ENCODE measurements at regions not wholly inside any gene's neighbourhood (a gene's known extent, or its start where the extent isn't known, plus 50 kb on each side); places are given as distances from the start of the nearest gene placed in this dataset.

DNA sequence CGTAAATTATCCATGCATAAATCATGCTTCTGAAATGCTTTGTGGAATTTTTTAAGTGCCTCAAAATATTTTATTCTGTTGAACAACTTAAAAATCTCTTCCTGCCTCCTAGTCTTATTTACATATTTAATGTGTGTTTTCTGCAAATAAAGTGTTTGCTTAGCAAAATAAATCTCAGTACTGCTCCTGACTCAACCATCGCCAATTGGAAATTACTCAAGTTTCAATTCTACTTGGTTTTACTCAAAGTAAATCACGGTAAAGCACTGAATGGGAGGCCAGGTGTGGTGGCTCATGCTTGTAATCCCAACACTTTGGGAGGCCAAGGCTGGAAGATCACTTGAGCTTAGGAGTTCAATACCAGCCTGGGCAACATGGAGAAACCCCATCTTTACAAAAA is 152.2 kb upstream of the NR5A2 start:
- in situ Hi-C loops (cut with HindIII; ENCODE audit: low pct_unique_long_range_greater_than_20kb, low sequenced_read_pairs) = no loop called here
- TF ChIP-seq, protein P1, sequence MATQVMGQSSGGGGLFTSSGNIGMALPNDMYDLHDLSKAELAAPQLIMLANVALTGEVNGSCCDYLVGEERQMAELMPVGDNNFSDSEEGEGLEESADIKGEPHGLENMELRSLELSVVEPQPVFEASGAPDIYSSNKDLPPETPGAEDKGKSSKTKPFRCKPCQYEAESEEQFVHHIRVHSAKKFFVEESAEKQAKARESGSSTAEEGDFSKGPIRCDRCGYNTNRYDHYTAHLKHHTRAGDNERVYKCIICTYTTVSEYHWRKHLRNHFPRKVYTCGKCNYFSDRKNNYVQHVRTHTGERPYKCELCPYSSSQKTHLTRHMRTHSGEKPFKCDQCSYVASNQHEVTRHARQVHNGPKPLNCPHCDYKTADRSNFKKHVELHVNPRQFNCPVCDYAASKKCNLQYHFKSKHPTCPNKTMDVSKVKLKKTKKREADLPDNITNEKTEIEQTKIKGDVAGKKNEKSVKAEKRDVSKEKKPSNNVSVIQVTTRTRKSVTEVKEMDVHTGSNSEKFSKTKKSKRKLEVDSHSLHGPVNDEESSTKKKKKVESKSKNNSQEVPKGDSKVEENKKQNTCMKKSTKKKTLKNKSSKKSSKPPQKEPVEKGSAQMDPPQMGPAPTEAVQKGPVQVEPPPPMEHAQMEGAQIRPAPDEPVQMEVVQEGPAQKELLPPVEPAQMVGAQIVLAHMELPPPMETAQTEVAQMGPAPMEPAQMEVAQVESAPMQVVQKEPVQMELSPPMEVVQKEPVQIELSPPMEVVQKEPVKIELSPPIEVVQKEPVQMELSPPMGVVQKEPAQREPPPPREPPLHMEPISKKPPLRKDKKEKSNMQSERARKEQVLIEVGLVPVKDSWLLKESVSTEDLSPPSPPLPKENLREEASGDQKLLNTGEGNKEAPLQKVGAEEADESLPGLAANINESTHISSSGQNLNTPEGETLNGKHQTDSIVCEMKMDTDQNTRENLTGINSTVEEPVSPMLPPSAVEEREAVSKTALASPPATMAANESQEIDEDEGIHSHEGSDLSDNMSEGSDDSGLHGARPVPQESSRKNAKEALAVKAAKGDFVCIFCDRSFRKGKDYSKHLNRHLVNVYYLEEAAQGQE (IDR thresholded peaks at IDR 0.05; ENCODE audit: insufficient read depth in 1 of 2, low read depth in 2 of 2, low read length in 1 of 2) = no peak
- TF ChIP-seq, protein P2, sequence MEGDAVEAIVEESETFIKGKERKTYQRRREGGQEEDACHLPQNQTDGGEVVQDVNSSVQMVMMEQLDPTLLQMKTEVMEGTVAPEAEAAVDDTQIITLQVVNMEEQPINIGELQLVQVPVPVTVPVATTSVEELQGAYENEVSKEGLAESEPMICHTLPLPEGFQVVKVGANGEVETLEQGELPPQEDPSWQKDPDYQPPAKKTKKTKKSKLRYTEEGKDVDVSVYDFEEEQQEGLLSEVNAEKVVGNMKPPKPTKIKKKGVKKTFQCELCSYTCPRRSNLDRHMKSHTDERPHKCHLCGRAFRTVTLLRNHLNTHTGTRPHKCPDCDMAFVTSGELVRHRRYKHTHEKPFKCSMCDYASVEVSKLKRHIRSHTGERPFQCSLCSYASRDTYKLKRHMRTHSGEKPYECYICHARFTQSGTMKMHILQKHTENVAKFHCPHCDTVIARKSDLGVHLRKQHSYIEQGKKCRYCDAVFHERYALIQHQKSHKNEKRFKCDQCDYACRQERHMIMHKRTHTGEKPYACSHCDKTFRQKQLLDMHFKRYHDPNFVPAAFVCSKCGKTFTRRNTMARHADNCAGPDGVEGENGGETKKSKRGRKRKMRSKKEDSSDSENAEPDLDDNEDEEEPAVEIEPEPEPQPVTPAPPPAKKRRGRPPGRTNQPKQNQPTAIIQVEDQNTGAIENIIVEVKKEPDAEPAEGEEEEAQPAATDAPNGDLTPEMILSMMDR (IDR thresholded peaks at IDR 0.05) = no peak
- TF ChIP-seq POLR2AphosphoS5 (IDR thresholded peaks at IDR 0.05; ENCODE audit: low read depth, low read length) = no peak
- no peak for TF ChIP-seq TCF7L2 (IDR thresholded peaks at IDR 0.05; ENCODE audit: low read depth, low read length)
- no peak for TF ChIP-seq SIN3A (IDR thresholded peaks at IDR 0.05; ENCODE audit: borderline replicate concordance, insufficient read depth, low read depth, low read length)
- BruUV-seq (replicated peaks) = no TSS peak
- H3K9me3 ChIP-seq (ENCODE audit: control insufficient read depth, insufficient read depth, low read depth, low read length) = no peaks in the 10 kb centered on the region
- no peak for DNase-seq (ENCODE audit: low read depth, low spot score)
- CTCF ChIA-PET = no interaction called here
- H3K4me1 ChIP-seq (ENCODE audit: control insufficient read depth, insufficient read depth, low read length) = no peaks in the 10 kb centered on the region
- H3K36me3 ChIP-seq (ENCODE audit: control insufficient read depth, insufficient read depth, low read length) = no peaks in the 10 kb centered on the region
- no peak overlapping the region for H3K27ac ChIP-seq (ENCODE audit: low read length)
- intact Hi-C loops (cut with micrococcal nuclease; ENCODE audit: unreplicated experiment) = no loop called here
- no peaks in the 10 kb centered on the region for H3K27me3 ChIP-seq (ENCODE audit: control insufficient read depth, insufficient read depth, low read length)
- ATAC-seq = no peak
- POLR2A ChIA-PET = no interaction called here
- H3K4me3 ChIP-seq (ENCODE audit: low read depth in 2 of 2, low read length in 2 of 2) = no peak overlapping the region

DNA sequence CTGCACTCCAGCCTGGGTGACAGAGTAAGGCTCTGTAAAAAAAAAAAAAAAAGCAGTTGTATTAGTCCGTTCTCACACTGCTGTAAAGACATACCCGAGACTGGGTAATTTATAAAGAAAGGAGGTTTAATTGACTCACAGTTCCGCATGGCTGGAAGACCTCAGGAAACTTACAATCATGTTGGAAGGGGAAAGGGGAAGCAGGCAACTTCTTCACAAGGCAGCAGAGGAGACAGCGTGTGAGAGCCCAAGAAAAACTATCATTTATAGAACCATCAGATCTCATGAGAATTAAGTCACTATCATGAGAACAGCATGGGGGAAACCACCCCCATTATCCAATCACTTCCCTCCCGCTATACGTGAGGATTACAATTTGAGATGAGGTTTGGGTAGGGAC is 151.7 kb upstream of the NR5A2 start:
- H3K36me3 ChIP-seq (ENCODE audit: control insufficient read depth, insufficient read depth, low read length) = no peaks in the 10 kb centered on the region
- H3K27ac ChIP-seq (ENCODE audit: low read length) = no peak overlapping the region
- H3K27me3 ChIP-seq (ENCODE audit: control insufficient read depth, insufficient read depth, low read length) = no peaks in the 10 kb centered on the region
- intact Hi-C loops (cut with micrococcal nuclease; ENCODE audit: unreplicated experiment) = no loop called here
- TF ChIP-seq, protein P2 (IDR thresholded peaks at IDR 0.05) = no peak
- TF ChIP-seq, protein P1 (IDR thresholded peaks at IDR 0.05; ENCODE audit: insufficient read depth in 1 of 2, low read depth in 2 of 2, low read length in 1 of 2) = no peak
- TF ChIP-seq SIN3A (IDR thresholded peaks at IDR 0.05; ENCODE audit: borderline replicate concordance, insufficient read depth, low read depth, low read length) (no peak), TCF7L2 (IDR thresholded peaks at IDR 0.05; ENCODE audit: low read depth, low read length) (no peak), POLR2AphosphoS5 (IDR thresholded peaks at IDR 0.05; ENCODE audit: low read depth, low read length) (no peak)
- H3K4me3 ChIP-seq (ENCODE audit: low read depth in 2 of 2, low read length in 2 of 2) = no peak overlapping the region
- BruUV-seq (replicated peaks) = no TSS peak
- CTCF ChIA-PET = no interaction called here
- no peak for ATAC-seq
- in situ Hi-C loops (cut with HindIII; ENCODE audit: low pct_unique_long_range_greater_than_20kb, low sequenced_read_pairs) = no loop called here
- POLR2A ChIA-PET = no interaction called here
- no peaks in the 10 kb centered on the region for H3K4me1 ChIP-seq (ENCODE audit: control insufficient read depth, insufficient read depth, low read length)
- H3K9me3 ChIP-seq (ENCODE audit: control insufficient read depth, insufficient read depth, low read depth, low read length) = no peaks in the 10 kb centered on the region
- DNase-seq (ENCODE audit: low read depth, low spot score) = no peak
